ENCODE measurements at regions not wholly inside any gene's neighbourhood (a gene's known extent, or its start where the extent isn't known, plus 50 kb on each side); places are given as distances from the start of the nearest gene placed in this dataset.

- Histone ChIP-seq H3K27me3 (ENCODE audit: control insufficient read depth, insufficient read depth, low read length) (no peaks in the 10 kb centered on the region), H3K36me3 (ENCODE audit: control insufficient read depth, insufficient read depth, low read length) (no peaks in the 10 kb centered on the region), H3K9me3 (replicated peaks; ENCODE audit: control insufficient read depth, low read depth, low read length) (no peaks in the 10 kb centered on the region), H3K27ac (ENCODE audit: low read length) (no peak overlapping the region), H3K4me3 (ENCODE audit: low read length) (no peak overlapping the region), H3K4me1 (ENCODE audit: control insufficient read depth, insufficient read depth, low read length) (peaks cover 3% of the 10 kb centered on the region)
- 83% methylated on average over 2 of the region's 2 CpGs for WGBS (ENCODE audit: insufficient coverage)
- peak; percentile 14 for DNase-seq
Observed at GRCh38 chr2:180524499-180524898, 455.9 kb upstream of the UBE2E3 start.

- WGBS (ENCODE audit: insufficient coverage), result no CpG with 5 or more reads among the region's 6 CpGs
- no peak overlapping the region for H3K4me3 ChIP-seq (ENCODE audit: low read length)
Observed at GRCh38 chr2:180523621-180524340, 456.6 kb upstream of the UBE2E3 start.

GRCh38 chr2:180520921-180521581 lies 459.4 kb upstream of the UBE2E3 start:
- no peak overlapping the region for H3K27ac ChIP-seq (ENCODE audit: low read length)
- 60% methylated on average over 1 of the region's 4 CpGs for WGBS (ENCODE audit: insufficient coverage)
- H3K9me3 ChIP-seq (replicated peaks; ENCODE audit: control insufficient read depth, low read depth, low read length), result no peaks in the 10 kb centered on the region
- peaks cover 3% of the 10 kb centered on the region for H3K4me1 ChIP-seq (ENCODE audit: control insufficient read depth, insufficient read depth, low read length)
- no peaks in the 10 kb centered on the region for H3K27me3 ChIP-seq (ENCODE audit: control insufficient read depth, insufficient read depth, low read length)
- H3K4me3 ChIP-seq (ENCODE audit: low read length), result no peak overlapping the region
- no peak for DNase-seq
- H3K36me3 ChIP-seq (ENCODE audit: control insufficient read depth, insufficient read depth, low read length), result no peaks in the 10 kb centered on the region

More at GRCh38 chr2:180523621-180524340, 456.6 kb upstream of the UBE2E3 start:
- Histone ChIP-seq H3K27me3 (ENCODE audit: control insufficient read depth, insufficient read depth, low read length) (no peaks in the 10 kb centered on the region), H3K27ac (ENCODE audit: low read length) (no peak overlapping the region), H3K4me1 (ENCODE audit: control insufficient read depth, insufficient read depth, low read length) (peaks cover 3% of the 10 kb centered on the region), H3K36me3 (ENCODE audit: control insufficient read depth, insufficient read depth, low read length) (no peaks in the 10 kb centered on the region), H3K9me3 (replicated peaks; ENCODE audit: control insufficient read depth, low read depth, low read length) (no peaks in the 10 kb centered on the region)
- peak; percentile 30 for DNase-seq

- Histone ChIP-seq H3K27ac (ENCODE audit: low read length) (no peak overlapping the region), H3K4me3 (ENCODE audit: low read length) (no peak overlapping the region), H3K9me3 (replicated peaks; ENCODE audit: control insufficient read depth, low read depth, low read length) (no peaks in the 10 kb centered on the region), H3K36me3 (ENCODE audit: control insufficient read depth, insufficient read depth, low read length) (no peaks in the 10 kb centered on the region), H3K4me1 (ENCODE audit: control insufficient read depth, insufficient read depth, low read length) (peaks cover 3% of the 10 kb centered on the region), H3K27me3 (ENCODE audit: control insufficient read depth, insufficient read depth, low read length) (no peaks in the 10 kb centered on the region)
- no peak for DNase-seq
Observed at GRCh38 chr2:180520206-180520605, 460.2 kb upstream of the UBE2E3 start.

GRCh38 chr2:180519276-180519675 lies 461.1 kb upstream of the UBE2E3 start:
- DNase-seq, result no peak
- H3K4me1 ChIP-seq (ENCODE audit: control insufficient read depth, insufficient read depth, low read length), result no peaks in the 10 kb centered on the region
- no peaks in the 10 kb centered on the region for H3K9me3 ChIP-seq (replicated peaks; ENCODE audit: control insufficient read depth, low read depth, low read length)
- no peak overlapping the region for H3K4me3 ChIP-seq (ENCODE audit: low read length)
- H3K36me3 ChIP-seq (ENCODE audit: control insufficient read depth, insufficient read depth, low read length), result no peaks in the 10 kb centered on the region
- no peaks in the 10 kb centered on the region for H3K27me3 ChIP-seq (ENCODE audit: control insufficient read depth, insufficient read depth, low read length)
- H3K27ac ChIP-seq (ENCODE audit: low read length), result no peak overlapping the region

DNA sequence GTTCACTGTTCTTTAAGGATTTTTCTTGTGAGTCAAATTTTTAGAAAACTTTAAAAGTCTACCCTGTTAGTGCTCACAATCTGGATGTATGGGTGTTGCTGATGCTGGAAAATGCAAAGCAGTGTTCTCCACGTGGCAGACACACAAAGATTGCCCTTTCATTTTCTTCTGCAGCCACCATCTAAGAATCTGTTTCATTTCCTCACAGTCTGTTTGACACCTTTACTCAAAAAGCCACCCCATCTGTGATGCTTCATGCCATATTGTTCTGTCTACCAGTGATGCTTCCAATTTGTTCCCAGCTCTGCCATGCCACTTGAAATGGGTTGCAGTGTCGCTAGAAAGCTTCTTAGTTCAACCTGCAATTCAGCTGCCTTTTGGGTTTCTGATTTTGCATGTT lies 464.2 kb upstream of the UBE2E3 start:
- Histone ChIP-seq H3K36me3 (ENCODE audit: control insufficient read depth, insufficient read depth, low read length) (no peaks in the 10 kb centered on the region), H3K4me3 (ENCODE audit: low read length) (no peak overlapping the region), H3K9me3 (replicated peaks; ENCODE audit: control insufficient read depth, low read depth, low read length) (no peaks in the 10 kb centered on the region), H3K27ac (ENCODE audit: low read length) (no peak overlapping the region), H3K4me1 (ENCODE audit: control insufficient read depth, insufficient read depth, low read length) (no peaks in the 10 kb centered on the region), H3K27me3 (ENCODE audit: control insufficient read depth, insufficient read depth, low read length) (no peaks in the 10 kb centered on the region)
- no peak for DNase-seq
- WGBS (ENCODE audit: insufficient coverage), result 80% methylated on average over 1 of the region's 2 CpGs

DNA sequence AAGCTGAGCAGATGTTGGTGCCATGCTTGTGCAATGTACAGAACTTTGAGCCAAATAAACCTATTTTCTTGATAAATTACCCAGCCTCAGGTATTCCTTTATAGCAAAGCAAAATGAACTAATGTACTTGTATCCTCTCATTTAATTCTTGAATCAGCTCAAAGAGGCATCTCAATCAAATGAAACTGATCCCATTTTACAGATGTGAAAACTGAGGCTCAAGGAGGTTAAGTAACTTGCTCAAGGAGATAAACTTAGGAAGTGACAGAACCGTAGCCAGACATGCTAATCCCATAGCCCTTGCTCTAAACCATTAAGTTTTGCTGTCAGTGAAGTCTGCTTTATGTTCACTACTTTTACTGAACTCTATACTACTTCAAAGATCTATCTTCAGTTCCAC lies 467.0 kb upstream of the UBE2E3 start:
- no peaks in the 10 kb centered on the region for H3K36me3 ChIP-seq (ENCODE audit: control insufficient read depth, insufficient read depth, low read length)
- H3K27me3 ChIP-seq (ENCODE audit: control insufficient read depth, insufficient read depth, low read length), result no peaks in the 10 kb centered on the region
- DNase-seq, result no peak
- no peak overlapping the region for H3K4me3 ChIP-seq (ENCODE audit: low read length)
- no peaks in the 10 kb centered on the region for H3K9me3 ChIP-seq (replicated peaks; ENCODE audit: control insufficient read depth, low read depth, low read length)
- no peak overlapping the region for H3K27ac ChIP-seq (ENCODE audit: low read length)
- no peaks in the 10 kb centered on the region for H3K4me1 ChIP-seq (ENCODE audit: control insufficient read depth, insufficient read depth, low read length)
- WGBS (ENCODE audit: insufficient coverage), result 86% methylated on average over 1 of the region's 1 CpG

- Histone ChIP-seq H3K27ac (ENCODE audit: low read length) (no peak overlapping the region), H3K9me3 (replicated peaks; ENCODE audit: control insufficient read depth, low read depth, low read length) (no peaks in the 10 kb centered on the region), H3K27me3 (ENCODE audit: control insufficient read depth, insufficient read depth, low read length) (no peaks in the 10 kb centered on the region), H3K36me3 (ENCODE audit: control insufficient read depth, insufficient read depth, low read length) (no peaks in the 10 kb centered on the region), H3K4me3 (ENCODE audit: low read length) (no peak overlapping the region), H3K4me1 (ENCODE audit: control insufficient read depth, insufficient read depth, low read length) (no peaks in the 10 kb centered on the region)
- no peak for DNase-seq
- WGBS (ENCODE audit: insufficient coverage), result no CpG with 5 or more reads among the region's 2 CpGs
Observed at GRCh38 chr2:180508458-180508857, 471.9 kb upstream of the UBE2E3 start.

DNA sequence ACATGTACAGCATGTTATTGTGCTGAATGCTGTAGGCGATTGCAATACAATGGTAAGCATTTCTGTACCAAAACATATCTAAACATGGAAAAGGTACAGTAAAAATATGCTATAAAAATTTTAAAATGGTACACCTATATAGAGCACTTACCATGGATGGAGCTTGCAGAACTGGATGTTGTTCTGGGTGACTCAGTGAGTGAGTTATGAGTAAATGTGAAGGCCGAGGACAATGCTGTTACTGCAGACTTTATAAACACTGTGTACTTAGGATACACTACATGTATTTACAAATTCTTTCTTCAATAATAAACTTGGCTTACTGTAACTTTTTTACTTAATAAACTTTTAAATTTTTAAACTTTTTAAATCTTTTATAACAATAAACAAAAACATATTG lies 473.4 kb upstream of the UBE2E3 start:
- Histone ChIP-seq H3K9me3 (replicated peaks; ENCODE audit: control insufficient read depth, low read depth, low read length) (no peaks in the 10 kb centered on the region), H3K4me1 (ENCODE audit: control insufficient read depth, insufficient read depth, low read length) (no peaks in the 10 kb centered on the region), H3K4me3 (ENCODE audit: low read length) (no peak overlapping the region), H3K27ac (ENCODE audit: low read length) (no peak overlapping the region), H3K27me3 (ENCODE audit: control insufficient read depth, insufficient read depth, low read length) (no peaks in the 10 kb centered on the region), H3K36me3 (ENCODE audit: control insufficient read depth, insufficient read depth, low read length) (no peaks in the 10 kb centered on the region)
- no peak for DNase-seq
- WGBS (ENCODE audit: insufficient coverage), result no CpG with 5 or more reads among the region's 2 CpGs

DNA sequence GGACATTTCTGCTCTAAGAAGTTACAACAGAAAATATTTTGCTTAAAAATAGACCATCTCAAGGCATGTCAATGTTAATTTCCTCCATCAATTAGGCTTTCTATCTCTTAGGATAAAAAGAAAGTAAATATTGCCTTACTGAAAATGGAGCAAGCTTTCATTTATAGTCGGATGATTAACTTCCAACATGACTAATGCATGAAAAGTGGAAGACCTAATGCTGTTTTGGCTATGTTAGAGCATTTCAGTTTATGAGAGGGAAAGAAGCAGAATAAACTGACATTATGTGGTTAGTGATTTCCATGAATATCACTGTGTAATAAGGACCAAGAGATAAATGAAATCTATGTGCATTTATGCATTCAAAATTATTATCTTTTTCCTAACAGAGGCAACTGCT lies 475.2 kb upstream of the UBE2E3 start:
- no peak overlapping the region for H3K4me3 ChIP-seq (ENCODE audit: low read length)
- WGBS (ENCODE audit: insufficient coverage), result no CpG with 5 or more reads among the region's 1 CpG
- H3K27me3 ChIP-seq (ENCODE audit: control insufficient read depth, insufficient read depth, low read length), result no peaks in the 10 kb centered on the region
- no peaks in the 10 kb centered on the region for H3K36me3 ChIP-seq (ENCODE audit: control insufficient read depth, insufficient read depth, low read length)
- no peaks in the 10 kb centered on the region for H3K4me1 ChIP-seq (ENCODE audit: control insufficient read depth, insufficient read depth, low read length)
- H3K9me3 ChIP-seq (replicated peaks; ENCODE audit: control insufficient read depth, low read depth, low read length), result no peaks in the 10 kb centered on the region
- DNase-seq, result no peak
- no peak overlapping the region for H3K27ac ChIP-seq (ENCODE audit: low read length)
